ENCODE measurements at regions not wholly inside any gene's neighbourhood (a gene's known extent, or its start where the extent isn't known, plus 50 kb on each side); places are given as distances from the start of the nearest gene placed in this dataset.

- no peak for DNase-seq
Observed at GRCh38 chr11:129590753-129591475, 215.3 kb downstream of the BARX2 start.

GRCh38 chr11:129591527-129591926 is 215.9 kb downstream of the BARX2 start:
- no peak for DNase-seq

GRCh38 chr11:129592191-129592590 is 216.5 kb downstream of the BARX2 start:
- no peak for DNase-seq

GRCh38 chr11:129593098-129593497 is 217.4 kb downstream of the BARX2 start:
- DNase-seq = no peak

GRCh38 chr11:129595038-129595962 is 219.7 kb downstream of the BARX2 start:
- no peak for DNase-seq

GRCh38 chr11:129596351-129596750 is 219.3 kb upstream of the TMEM45B start:
- DNase-seq = no peak

GRCh38 chr11:129598378-129598777 is 217.3 kb upstream of the TMEM45B start:
- no peak for DNase-seq

- DNase-seq = no peak
Observed at GRCh38 chr11:129605815-129606214, 209.8 kb upstream of the TMEM45B start.

GRCh38 chr11:129608711-129609110 is 206.9 kb upstream of the TMEM45B start:
- no peak for DNase-seq

- no peak for DNase-seq
Observed at GRCh38 chr11:129610125-129610524, 205.5 kb upstream of the TMEM45B start.

GRCh38 chr11:129610545-129610944 is 205.1 kb upstream of the TMEM45B start:
- DNase-seq = no peak

- DNase-seq = no peak
Observed at GRCh38 chr11:129611661-129612446, 203.8 kb upstream of the TMEM45B start.

- DNase-seq = no peak
Observed at GRCh38 chr11:129612447-129612961, 203.1 kb upstream of the TMEM45B start.

- DNase-seq = no peak
Observed at GRCh38 chr11:129613071-129613470, 202.6 kb upstream of the TMEM45B start.

- no peak for DNase-seq
Observed at GRCh38 chr11:129614256-129614944, 201.2 kb upstream of the TMEM45B start.

GRCh38 chr11:129618046-129618569 is 197.5 kb upstream of the TMEM45B start:
- no peak for DNase-seq

GRCh38 chr11:129620237-129621104 is 195.2 kb upstream of the TMEM45B start:
- no peak for DNase-seq

GRCh38 chr11:129625930-129626329 is 189.7 kb upstream of the TMEM45B start:
- DNase-seq = no peak

- no peak for DNase-seq
Observed at GRCh38 chr11:129631201-129631600, 184.4 kb upstream of the TMEM45B start.

GRCh38 chr11:129636926-129637325 is 178.7 kb upstream of the TMEM45B start:
- no peak for DNase-seq

GRCh38 chr11:129637473-129637872 is 178.2 kb upstream of the TMEM45B start:
- DNase-seq = no peak
